CD4-positive, alpha-beta T cell treated with Interleukin-15 for 1 hour (primary cell): ENCODE measurements at regions not wholly inside any gene's neighbourhood (a gene's known extent, or its start where the extent isn't known, plus 50 kb on each side); places are given as distances from the start of the nearest gene placed in this dataset.

Experiments
- DNase-seq: peaks from one replicate; pipeline ENCODE4 v3.0.0-alpha.2; 2020

DNA sequence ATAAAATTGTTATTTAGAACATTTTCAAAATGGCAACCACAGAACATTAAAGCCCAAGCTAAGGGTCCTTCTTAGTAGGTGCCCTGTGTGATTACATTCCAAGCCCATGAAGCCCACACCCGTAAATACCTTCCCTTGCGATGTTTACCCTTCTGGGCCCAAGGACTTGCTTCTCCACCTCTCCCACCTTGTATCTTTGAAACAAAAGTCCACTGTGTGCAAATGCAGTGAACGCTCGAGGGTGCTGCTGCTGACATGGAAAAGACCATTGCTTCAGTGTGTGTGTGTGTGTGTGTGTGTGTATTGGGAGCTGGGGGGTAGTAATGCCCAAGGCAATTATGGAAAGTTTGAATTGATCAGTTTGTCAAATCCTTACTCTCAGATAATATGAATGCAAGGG, 298.1 kb downstream of the TGFB2 start:
- no peak for DNase-seq

DNA sequence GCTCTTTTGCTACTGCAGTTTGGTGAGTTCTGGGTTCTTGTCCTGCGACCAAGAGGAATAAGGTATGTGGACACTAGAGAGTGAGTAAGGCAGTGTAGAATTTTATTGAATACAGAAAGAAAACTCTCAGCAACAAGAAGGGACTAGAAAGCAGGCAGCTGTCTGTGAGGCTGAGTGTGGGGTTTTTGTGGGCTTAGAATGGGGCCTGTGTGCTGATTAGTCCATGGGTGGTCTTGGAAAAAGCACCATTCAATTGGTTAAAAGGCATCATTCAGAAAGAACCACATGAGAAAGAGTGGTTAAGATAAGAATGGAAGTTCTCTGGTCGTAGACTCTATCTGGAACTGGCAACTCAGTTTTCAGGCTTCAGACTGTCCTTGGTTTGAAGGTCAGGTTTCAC, 298.8 kb downstream of the TGFB2 start:
- no peak for DNase-seq

DNA sequence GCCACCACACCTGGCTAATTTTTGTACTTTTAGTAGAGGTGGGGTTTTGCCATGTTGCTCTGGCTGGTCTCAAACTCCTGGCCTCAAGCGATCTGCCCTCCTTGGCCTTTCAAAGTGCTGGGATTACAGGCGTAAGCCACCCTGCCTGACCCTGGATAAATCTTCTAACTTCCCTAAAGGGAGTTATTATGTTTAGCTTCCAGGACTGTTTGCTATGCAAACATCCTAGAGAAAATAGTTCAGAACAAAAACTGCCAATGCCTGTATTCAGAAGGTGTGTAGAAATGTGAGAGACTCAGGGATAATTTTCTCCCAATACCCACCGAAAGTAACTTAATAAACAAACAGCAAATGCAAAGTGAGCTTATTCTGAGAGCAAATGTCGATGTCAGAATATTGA, 301.2 kb downstream of the TGFB2 start:
- DNase-seq: no peak

DNA sequence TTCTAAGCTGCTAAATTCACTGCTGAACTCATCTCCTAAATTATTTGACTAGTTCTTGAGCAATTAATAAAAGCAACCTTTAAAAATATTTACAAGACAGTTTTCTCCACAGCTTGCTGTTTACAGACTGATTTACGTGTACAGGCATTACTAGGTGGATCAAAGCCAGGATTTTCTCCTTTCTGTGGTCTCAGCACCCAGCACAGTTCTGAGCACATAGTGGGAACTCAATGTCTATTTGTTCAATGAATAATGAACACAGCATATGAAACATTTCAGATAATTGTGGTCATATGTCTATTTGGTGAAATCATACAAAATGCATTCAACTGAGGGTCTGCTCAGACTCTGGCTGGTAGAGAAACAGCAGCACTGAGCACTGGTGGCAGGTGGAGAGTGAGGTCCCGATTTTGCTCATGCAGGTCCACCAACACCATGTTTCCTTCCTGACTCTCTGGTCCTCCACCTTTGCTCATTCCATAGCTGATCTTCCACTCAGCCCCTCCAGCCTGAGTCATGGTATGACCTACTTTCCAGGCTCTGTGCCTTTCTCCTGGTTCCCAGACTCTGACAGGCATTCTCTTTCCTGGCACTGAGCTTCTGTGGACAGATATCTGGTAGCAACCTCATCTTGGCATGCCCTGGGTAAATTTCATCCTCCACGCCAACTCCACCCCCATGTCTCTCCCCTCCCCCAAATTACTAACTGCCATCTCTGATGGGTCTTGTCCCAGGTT, 311.3 kb downstream of the TGFB2 start:
- DNase-seq: no peak

DNA sequence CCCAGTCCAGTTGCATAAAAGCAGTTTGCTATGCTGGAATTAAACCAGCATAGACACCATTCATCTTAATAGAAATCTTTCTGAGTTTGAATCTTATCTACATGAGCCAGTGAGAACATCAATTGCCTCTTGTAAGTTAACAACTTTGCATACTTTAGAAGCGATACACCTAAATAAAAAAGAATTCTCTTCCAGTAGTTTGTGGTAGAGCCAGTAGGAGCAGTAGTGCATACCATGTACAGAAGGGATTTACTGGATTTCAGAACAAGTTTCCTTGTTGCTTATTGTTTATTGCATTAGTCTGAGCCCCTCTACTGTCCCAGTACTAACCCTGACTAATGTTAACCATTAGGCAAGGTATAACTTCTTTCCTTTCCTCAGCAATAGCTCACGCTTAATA, 313.1 kb downstream of the TGFB2 start:
- DNase-seq: no peak

DNA sequence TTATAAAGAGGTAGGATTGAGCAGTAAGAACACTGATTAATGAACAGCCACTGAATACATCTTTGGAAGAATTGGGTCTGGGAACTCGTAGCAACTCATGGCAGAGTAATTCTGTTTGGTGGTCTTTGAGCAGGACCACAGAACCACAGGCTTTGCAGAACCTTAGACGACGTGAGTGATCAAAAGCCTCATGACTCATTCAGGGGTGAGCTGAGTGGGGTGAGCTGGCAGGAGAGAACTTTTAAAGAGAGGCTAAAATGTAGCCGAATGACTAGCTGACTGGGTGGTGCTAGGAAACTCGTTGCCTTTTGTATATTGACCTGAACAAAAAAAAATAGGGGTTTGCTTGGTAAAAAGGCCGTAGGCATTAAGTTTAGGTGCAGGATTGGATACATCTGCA, 313.8 kb downstream of the TGFB2 start:
- DNase-seq: no peak

DNA sequence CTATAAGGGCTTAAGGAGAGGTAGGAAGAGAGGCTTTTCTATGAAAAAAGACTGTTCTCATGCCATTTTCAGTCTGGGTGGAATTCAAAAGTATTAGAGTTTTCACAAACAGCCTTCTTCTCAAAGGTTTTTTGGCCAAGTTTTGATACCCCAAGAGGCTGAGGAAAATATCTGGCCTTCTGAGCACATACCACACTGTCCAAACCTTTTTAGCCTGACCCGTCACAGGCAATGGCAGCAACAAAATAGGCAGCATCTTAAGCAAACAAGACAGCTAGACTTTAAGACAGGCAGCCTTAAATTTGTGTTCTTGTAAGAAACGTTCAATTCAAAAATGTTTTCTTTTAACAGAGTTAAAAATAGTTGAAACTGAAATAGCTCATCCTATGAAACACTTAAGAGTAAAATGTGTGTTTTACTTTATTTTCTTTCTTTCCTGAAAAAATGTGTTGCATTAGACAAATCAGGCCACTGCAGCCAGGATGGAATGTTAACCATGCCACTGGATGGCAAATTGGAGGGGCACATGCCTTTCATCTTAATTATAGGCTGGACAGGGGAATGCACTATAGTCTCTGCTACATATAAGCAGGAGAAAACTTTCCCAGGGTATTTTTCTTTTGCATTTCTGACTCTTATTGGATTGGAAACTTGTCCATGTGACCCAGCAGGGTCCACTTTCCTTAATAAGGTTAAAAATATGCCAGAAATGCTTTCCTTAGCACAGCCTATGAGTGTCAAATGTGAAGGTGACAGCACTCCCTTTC, 315.0 kb downstream of the TGFB2 start:
- DNase-seq: no peak

DNA sequence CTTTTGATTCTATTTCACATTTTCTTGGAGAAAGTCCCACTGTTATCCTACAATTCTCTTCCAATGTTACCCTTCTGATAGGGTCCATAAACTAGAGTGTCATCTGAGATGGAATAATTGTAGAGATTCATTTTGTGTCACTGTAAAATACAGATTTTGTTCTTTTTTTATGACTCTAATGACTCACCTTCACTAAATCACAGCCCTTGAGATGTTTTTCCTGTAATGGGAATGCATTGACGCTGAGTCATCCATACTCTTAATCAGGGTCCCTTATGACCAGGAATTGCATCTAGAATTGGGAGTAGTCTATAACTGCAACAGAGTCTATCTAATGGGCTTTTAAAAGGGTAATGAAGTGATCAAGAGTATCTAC, 315.5 kb downstream of the TGFB2 start:
- no peak for DNase-seq

DNA sequence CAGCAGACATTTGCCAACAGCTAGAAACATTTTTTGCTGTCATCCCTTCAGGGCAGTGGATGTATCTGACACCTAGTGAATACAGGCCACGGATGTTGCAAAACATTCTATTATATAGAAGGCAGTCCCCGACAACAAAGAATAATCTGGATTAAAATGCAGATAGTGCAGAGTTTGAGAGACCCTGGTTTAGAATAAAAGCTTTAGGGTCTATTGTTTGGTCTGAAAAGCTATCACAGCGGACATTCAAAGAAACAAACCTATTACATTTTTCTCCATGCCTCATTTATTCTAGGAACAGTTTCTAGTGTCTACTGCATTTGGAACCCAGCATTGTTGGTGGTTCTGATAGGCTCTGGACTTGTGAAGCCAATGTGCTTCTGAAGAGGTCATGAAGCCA, 316.3 kb downstream of the TGFB2 start:
- DNase-seq: no peak

DNA sequence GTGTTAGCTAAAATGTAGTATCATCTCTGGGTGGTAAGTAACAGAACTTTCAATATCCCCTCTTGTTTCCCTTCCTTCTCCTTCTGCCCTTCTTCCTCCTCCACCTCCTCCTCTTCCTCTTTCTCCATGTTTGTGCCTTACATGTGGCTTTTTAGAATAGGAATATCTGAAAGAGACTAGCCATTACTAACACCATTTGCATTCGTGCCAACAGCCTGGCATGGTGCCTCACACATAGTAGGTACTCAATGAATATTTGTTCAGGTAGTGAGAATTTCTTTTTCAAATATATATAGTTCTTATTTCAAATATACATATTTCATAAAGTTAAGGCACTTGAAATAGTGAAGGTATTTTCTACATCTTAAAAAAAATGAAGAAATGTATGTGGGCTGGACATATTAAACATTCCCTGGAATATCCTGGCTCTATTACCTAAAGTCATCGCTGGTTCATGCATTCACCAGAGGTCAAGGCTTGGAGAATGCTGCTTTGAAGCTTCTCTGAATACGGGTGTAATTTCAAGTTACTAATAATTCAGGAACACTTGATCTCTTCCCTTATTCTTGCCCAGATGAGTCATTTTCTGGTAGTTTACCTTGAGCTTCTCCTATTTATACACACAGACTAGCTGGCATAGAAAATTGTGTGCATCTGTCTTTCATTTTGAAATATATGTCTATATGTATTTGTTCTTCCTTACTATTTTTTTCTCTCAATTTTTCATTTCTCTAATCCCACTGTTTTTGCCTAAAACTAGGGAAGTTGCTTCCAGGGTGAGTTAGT, 319.4 kb downstream of the TGFB2 start:
- DNase-seq: no peak

DNA sequence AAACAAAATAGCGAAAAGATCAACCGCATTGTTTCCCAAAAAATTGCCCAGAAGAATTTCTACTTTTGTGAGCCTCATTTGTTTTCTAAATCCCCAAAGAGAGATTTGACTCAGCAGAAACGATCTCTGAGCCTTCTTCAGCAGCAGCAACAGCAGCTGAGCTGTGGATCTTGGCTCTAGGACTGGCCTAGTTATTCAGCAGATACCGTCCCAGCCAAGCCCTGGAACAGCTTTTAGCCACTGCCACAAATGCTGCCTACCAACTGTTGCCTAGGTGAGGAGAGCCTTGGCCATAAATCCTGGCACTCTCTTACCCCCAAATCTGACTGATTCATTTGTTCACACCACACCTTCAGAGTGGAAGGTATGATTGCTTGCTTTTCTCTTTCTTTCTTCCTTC, 320.1 kb downstream of the TGFB2 start:
- no peak for DNase-seq

DNA sequence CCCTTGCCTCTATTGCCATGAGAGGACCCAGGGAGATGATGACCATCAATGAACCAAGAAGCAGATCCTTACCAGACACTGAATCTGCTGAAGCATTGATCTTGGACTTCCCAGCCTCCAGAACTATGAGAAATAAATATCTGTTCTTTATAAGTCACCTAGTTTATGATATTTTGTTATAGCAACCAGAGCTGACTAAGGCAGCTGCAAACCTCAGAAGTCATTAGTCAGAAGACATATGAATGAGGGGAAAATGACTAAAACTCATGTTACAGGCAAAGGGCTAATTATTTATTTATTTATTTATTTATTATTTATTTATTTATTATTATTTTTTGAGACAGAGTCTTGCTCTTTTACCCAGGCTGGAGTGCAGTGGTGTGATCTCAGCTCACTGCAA, 321.1 kb downstream of the TGFB2 start:
- DNase-seq: no peak

DNA sequence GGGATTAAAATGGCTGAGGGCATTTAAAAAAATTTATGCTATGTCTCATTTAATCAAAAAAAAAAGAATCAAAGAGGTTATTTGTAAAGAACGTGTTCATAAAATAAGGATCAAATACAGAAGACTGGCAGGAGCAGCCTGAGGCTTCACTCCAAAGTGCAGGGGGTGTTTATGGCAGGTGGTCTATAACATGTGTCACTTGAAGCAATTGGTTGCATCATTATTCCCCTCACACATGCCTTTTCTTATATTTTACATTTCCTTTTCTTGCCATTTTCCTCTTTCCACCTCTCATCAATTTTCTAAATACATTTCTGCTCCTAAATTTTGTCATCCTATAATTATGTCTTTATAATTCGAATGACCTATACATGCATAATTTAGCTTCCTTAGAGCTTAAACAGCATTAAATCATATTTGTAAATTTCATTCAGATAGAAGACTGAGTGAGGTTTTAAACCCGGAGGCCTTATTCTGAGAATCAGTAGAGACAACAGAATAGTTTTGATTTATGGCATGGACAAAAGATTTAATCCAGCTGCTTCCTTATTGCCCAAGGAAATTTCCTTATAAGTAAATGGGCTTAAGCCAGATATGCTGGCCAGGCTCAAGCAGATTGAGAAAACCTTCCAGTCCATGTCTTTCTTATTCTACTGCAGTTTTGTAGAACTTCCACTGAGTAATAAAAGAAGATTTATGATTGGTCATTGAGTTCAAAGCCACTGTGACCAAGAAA, 322.8 kb downstream of the TGFB2 start:
- DNase-seq: no peak

DNA sequence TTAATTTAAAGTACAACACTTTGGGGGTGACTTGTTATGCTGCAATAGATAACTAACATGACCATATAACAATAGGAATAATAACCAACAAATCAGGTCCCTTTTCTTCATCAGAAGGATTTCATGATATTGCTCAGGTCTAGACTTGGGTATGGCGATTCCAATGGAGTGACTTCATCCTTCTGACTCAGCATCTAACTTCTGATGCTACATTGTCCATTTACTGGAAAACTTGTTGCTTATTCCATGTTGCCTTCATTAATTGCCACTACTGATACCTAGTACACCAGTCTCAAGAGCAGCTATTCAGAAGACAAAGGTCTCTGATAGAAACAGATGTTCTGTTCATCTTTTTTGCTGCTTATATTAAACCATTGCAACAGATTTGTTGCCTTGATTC, 324.3 kb downstream of the TGFB2 start:
- no peak for DNase-seq

DNA sequence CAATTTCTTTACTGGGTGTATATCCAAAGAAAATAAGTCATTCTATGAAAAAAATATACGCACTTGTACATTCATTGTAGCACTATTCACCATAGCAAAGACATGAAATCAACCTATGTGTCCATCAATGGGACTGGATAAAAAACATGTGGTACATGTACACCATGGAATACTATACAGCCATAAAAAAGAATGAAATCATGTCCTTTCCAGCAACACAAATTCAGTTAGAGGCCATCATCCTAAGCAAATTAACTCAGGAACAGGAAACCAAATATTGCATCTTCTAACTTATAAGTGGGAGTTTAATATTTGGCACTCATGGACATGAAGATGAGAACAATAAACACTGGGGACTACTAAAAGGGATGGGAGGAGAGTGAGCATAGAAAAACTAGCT, 325.7 kb downstream of the TGFB2 start:
- DNase-seq: no peak

DNA sequence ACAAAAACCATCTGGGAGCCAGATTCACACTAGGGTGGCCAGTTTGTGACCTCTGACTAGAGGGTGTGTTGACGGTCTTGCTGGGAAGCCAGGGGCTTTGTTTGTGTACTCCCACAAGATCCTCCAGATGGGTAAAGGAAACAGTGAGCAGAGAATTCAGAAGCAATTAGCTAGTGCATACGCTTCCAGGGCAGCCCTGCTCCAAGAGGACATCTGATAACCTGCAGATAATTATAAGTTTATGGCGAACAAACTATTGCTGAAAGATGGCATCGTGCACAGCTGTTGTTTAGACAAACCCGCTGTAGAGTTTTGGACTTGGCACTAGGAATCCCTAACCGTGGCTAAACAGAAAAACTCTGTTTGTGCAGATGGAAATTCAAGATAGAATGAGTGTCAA, 326.4 kb downstream of the TGFB2 start:
- DNase-seq: no peak

DNA sequence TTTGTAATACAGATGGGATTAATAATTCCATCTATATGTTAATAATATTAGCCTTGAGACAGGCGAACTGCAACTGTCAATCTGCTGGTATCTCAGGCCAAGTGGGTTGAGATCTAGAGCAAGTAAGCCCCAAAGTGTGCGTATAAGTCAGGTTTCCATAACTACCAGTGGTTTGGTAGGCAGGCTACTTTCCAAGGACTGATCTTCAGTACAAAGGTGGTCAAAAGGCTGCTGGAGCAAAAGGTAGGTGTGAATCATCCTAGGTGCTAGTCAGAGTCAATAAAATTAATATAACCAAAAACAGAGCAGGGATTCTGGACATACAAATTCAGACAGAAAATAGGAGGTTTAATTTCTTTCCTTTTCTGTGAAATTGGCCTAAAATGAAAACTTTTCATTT, 328.0 kb downstream of the TGFB2 start:
- DNase-seq: no peak

DNA sequence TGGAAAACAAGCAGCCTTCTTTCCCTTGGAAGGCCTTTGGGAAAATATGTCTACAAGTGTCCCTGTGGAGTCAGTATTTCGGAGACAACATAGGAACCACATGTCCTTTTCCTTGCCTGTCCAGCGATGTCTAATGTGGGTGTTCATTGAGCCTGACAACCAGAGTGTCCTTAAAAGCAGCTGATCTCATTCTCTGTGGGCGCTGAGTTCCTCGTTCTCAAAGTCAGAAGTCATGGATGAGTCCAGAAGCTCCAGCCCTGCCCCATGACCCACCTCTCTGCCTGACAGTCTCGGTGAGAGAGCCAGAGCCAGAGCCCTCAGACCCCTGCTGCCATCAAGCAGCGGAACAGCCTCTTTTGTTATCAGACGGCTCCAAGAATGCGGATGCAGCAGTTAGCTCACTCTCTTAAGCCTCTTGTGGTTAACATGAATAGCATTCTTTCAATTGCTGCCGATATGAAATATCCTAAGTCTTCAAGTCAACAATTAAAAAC, 329.2 kb downstream of the TGFB2 start:
- no peak for DNase-seq

DNA sequence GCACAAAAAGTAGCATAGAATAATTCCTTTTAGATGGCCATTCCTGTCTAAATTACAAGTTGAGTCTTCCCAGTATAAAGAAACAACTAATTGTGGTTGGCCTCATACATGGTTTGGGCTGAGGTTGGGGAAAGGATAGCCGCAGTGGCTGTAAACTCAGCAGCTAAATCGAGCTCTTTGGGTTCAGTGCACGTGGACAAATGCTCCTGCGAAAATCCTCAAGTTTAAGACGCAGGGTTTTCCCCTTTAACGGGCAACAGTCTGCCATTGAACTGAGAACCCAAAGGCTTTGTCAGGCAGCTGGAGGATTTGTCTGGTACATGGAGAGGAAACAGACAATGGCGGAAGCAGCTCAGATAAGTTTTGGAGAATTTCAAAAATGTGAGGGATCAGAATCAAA, 331.9 kb downstream of the TGFB2 start:
- DNase-seq: no peak

DNA sequence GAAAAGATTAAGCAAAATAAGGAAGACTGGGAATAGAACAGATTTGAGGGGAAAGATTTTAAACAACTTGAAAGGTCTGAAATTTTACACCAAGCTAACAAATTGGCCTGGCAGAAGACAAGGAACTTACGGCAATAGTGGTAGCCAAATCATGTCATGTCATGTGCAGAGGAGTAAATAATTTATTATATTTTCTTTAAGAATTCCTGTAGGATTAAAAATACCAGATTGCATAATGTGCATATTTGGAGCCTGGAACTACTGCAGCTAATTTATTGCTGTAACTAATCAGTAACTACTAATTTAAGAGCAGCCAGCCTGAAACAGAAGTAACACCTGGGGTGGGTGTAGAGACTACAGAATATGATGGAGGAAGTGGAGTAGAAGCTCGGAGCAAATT, 334.3 kb downstream of the TGFB2 start:
- DNase-seq: no peak

DNA sequence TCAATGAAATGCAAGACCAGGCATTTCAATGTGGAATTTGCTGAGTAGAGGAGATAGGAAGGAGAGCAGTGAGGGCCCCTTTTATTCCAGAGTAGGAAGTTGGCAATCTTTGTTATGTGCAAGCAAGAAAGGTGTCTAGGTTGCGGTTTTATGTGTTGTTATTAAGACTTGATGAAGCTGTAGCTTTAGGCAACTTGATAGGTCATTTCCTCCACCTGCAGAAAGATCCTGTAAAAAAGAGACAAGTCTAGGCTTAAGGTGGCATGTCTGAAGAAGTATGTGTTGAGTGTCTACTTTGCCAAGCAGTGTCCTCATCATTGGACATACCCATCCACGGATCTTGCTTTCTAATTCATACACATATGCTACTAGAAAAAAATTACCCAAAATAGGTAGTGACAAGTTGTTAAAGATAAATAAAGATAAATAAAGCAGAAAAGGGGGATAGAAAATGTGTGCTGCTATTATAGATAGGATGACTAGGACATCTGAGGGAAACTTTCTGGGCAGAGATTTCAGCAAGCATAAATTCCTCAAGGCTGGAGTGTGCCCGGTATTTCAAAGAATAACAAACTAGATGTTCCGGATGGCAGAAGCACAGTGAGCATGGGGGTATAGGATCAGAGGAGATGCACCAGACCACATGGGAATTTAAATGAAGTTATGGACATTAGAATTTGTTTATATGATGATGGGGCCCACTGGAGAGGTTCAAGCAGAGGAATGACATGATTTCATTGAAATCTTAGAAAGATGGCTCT, 335.0 kb downstream of the TGFB2 start:
- DNase-seq: no peak

DNA sequence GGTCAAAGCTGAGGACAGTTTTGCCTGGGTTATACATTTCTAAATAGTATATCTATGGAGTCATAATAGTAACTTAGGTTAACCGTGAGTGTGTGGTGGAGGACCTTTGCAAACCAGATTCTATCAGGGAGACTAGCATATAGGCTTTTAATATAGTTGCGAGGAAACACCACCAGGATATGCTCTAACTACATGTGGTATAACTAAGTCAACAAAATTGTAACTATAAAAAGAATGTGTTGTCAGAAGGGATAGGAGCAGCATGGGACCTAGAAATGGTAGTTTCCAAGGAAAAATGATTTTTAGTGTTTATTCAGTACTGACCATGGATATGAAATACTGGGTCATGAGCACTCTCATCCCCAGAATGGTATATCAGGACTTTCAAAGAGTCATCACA, 338.1 kb downstream of the TGFB2 start:
- no peak for DNase-seq
